ENCODE measurements at regions not wholly inside any gene's neighbourhood (a gene's known extent, or its start where the extent isn't known, plus 50 kb on each side); places are given as distances from the start of the nearest gene placed in this dataset.

- TF ChIP-seq, protein P1, sequence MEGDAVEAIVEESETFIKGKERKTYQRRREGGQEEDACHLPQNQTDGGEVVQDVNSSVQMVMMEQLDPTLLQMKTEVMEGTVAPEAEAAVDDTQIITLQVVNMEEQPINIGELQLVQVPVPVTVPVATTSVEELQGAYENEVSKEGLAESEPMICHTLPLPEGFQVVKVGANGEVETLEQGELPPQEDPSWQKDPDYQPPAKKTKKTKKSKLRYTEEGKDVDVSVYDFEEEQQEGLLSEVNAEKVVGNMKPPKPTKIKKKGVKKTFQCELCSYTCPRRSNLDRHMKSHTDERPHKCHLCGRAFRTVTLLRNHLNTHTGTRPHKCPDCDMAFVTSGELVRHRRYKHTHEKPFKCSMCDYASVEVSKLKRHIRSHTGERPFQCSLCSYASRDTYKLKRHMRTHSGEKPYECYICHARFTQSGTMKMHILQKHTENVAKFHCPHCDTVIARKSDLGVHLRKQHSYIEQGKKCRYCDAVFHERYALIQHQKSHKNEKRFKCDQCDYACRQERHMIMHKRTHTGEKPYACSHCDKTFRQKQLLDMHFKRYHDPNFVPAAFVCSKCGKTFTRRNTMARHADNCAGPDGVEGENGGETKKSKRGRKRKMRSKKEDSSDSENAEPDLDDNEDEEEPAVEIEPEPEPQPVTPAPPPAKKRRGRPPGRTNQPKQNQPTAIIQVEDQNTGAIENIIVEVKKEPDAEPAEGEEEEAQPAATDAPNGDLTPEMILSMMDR (IDR thresholded peaks at IDR 0.05; ENCODE audit: low read depth, low read length, missing control alignments) = no peak
- DNase-seq (ENCODE audit: low read depth) = no peak
- in situ Hi-C loops (cut with HindIII; ENCODE audit: low sequenced_read_pairs) = no loop called here
- no peak overlapping the region for H3K4me3 ChIP-seq (ENCODE audit: low read depth, low read length)
Measured at GRCh38 chr6:139653111-139653510, 278.7 kb upstream of the CITED2 start.

GRCh38 chr6:139650941-139651340 is 276.5 kb upstream of the CITED2 start:
- no peak for DNase-seq (ENCODE audit: low read depth)
- TF ChIP-seq, protein P1 (IDR thresholded peaks at IDR 0.05; ENCODE audit: low read depth, low read length, missing control alignments) = no peak
- in situ Hi-C loops (cut with HindIII; ENCODE audit: low sequenced_read_pairs) = no loop called here
- no peak overlapping the region for H3K4me3 ChIP-seq (ENCODE audit: low read depth, low read length)

DNA sequence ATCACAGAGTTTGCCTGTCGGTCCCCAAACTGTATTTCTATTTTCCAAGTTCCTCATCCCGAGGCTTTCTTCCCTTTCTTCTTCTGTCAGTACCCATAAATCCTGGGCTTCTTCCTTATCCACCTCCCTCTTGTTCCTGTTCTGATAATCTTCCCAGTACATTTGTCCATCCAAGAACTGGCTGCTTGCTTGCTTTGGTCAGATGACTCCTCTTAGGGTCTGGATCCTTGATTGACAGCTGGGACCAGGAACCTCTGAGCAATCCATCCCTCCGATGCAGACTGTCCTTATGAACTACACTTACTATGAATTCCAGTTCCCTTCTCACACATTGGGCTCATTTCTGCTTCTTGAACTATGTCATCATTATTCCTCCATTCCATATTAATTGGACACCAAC is 275.3 kb upstream of the CITED2 start:
- in situ Hi-C loops (cut with HindIII; ENCODE audit: low sequenced_read_pairs) = no loop called here
- no peak overlapping the region for H3K4me3 ChIP-seq (ENCODE audit: low read depth, low read length)
- no peak for DNase-seq (ENCODE audit: low read depth)
- TF ChIP-seq, protein P1 (IDR thresholded peaks at IDR 0.05; ENCODE audit: low read depth, low read length, missing control alignments) = no peak

- in situ Hi-C loops (cut with HindIII; ENCODE audit: low sequenced_read_pairs) = no loop called here
- no peak for DNase-seq (ENCODE audit: low read depth)
- TF ChIP-seq, protein P1 (IDR thresholded peaks at IDR 0.05; ENCODE audit: low read depth, low read length, missing control alignments) = no peak
- no peak overlapping the region for H3K4me3 ChIP-seq (ENCODE audit: low read depth, low read length)
Measured at GRCh38 chr6:139649128-139649527, 274.7 kb upstream of the CITED2 start.

GRCh38 chr6:139648430-139649000 is 274.1 kb upstream of the CITED2 start:
- no peak overlapping the region for H3K4me3 ChIP-seq (ENCODE audit: low read depth, low read length)
- TF ChIP-seq, protein P1 (IDR thresholded peaks at IDR 0.05; ENCODE audit: low read depth, low read length, missing control alignments) = no peak
- in situ Hi-C loops (cut with HindIII; ENCODE audit: low sequenced_read_pairs) = no loop called here

GRCh38 chr6:139647841-139648240 is 273.4 kb upstream of the CITED2 start:
- no peak for DNase-seq (ENCODE audit: low read depth)
- in situ Hi-C loops (cut with HindIII; ENCODE audit: low sequenced_read_pairs) = no loop called here
- no peak overlapping the region for H3K4me3 ChIP-seq (ENCODE audit: low read depth, low read length)
- TF ChIP-seq, protein P1 (IDR thresholded peaks at IDR 0.05; ENCODE audit: low read depth, low read length, missing control alignments) = no peak

More at GRCh38 chr6:139648430-139649000, 274.1 kb upstream of the CITED2 start:
- DNase-seq (ENCODE audit: low read depth) = no peak
